ENCODE measurements at regions not wholly inside any gene's neighbourhood (a gene's known extent, or its start where the extent isn't known, plus 50 kb on each side); places are given as distances from the start of the nearest gene placed in this dataset.

GRCh38 chr12:31861360-31861759, 97.9 kb upstream of the RESF1 start:
- TF ChIP-seq, protein P1, sequence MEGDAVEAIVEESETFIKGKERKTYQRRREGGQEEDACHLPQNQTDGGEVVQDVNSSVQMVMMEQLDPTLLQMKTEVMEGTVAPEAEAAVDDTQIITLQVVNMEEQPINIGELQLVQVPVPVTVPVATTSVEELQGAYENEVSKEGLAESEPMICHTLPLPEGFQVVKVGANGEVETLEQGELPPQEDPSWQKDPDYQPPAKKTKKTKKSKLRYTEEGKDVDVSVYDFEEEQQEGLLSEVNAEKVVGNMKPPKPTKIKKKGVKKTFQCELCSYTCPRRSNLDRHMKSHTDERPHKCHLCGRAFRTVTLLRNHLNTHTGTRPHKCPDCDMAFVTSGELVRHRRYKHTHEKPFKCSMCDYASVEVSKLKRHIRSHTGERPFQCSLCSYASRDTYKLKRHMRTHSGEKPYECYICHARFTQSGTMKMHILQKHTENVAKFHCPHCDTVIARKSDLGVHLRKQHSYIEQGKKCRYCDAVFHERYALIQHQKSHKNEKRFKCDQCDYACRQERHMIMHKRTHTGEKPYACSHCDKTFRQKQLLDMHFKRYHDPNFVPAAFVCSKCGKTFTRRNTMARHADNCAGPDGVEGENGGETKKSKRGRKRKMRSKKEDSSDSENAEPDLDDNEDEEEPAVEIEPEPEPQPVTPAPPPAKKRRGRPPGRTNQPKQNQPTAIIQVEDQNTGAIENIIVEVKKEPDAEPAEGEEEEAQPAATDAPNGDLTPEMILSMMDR (IDR thresholded peaks at IDR 0.05; ENCODE audit: extremely low read depth in 1 of 2, insufficient read depth in 1 of 2, low read depth in 1 of 2, low read length in 2 of 2): no peak
- TF ChIP-seq POLR2AphosphoS5 (IDR thresholded peaks at IDR 0.05; ENCODE audit: insufficient read depth, low read depth, low read length) (no peak), EZH2 (IDR thresholded peaks at IDR 0.05; ENCODE audit: borderline replicate concordance, low read depth, low read length, severe bottlenecking) (no peak), POLR2A (IDR thresholded peaks at IDR 0.05; ENCODE audit: low read depth, low read length) (no peak)

Measured in endothelial cell of umbilical vein (primary cell).